ENCODE measurements at regions not wholly inside any gene's neighbourhood (a gene's known extent, or its start where the extent isn't known, plus 50 kb on each side); places are given as distances from the start of the nearest gene placed in this dataset.

GRCh38 chr11:116061322-116061721, 557.1 kb upstream of the CADM1 start:
- DNase-seq (ENCODE audit: low spot score) = no peak
- Histone ChIP-seq H3K4me1 (ENCODE audit: control insufficient read depth in 4 of 4, insufficient read depth in 4 of 4, low read length in 3 of 4) (no peaks in the 10 kb centered on the region), H3K9me3 (ENCODE audit: control insufficient read depth in 4 of 4, low read length in 3 of 4) (no peaks in the 10 kb centered on the region), H3K27ac (ENCODE audit: low read depth in 1 of 2, low read length in 2 of 2) (no peak overlapping the region), H3K9ac (ENCODE audit: low read depth in 1 of 2, low read length in 2 of 2) (no peak overlapping the region), H3K36me3 (ENCODE audit: control insufficient read depth in 4 of 4, insufficient read depth in 3 of 4, low read depth in 1 of 4, low read length in 3 of 4) (no peaks in the 10 kb centered on the region), H3K4me3 (ENCODE audit: low read depth in 1 of 3, low read length in 3 of 3) (no peak overlapping the region), H3K27me3 (ENCODE audit: control insufficient read depth in 4 of 4, insufficient read depth in 4 of 4, low read length in 3 of 4) (peaks cover 0 to 3% (median 1%) of the 10 kb centered on the region in 4 donors)
- TF ChIP-seq HNF4G (IDR thresholded peaks at IDR 0.05) (no peak), ZBTB33 (IDR thresholded peaks at IDR 0.05) (no peak), TAF1 (conservative IDR thresholded peaks at IDR 0.05) (no peak), ATF3 (IDR thresholded peaks at IDR 0.05) (no peak), EGR1 (IDR thresholded peaks at IDR 0.05; ENCODE audit: low read depth in 2 of 2) (no peak), CTCF (IDR thresholded peaks at IDR 0.05; ENCODE audit: low read depth, low read length, missing input control) (no peak), HNF4A (conservative IDR thresholded peaks at IDR 0.05) (no peak), REST (IDR thresholded peaks at IDR 0.05) (no peak), FOXA2 (IDR thresholded peaks at IDR 0.05) (no peak), GABPA (IDR thresholded peaks at IDR 0.05 in 1 of 2, conservative IDR thresholded peaks at IDR 0.05 in 1 of 2) (no peak), RXRA (IDR thresholded peaks at IDR 0.05) (no peak), NR2F2 (IDR thresholded peaks at IDR 0.05) (no peak), FOXA1 (IDR thresholded peaks at IDR 0.05) (no peak), MAX (IDR thresholded peaks at IDR 0.05) (no peak), YY1 (IDR thresholded peaks at IDR 0.05) (no peak), RAD21 (IDR thresholded peaks at IDR 0.05) (no peak), JUND (IDR thresholded peaks at IDR 0.05) (no peak), SP1 (IDR thresholded peaks at IDR 0.05) (no peak)
- WGBS = 85% methylated on average over 4 of the region's 4 CpGs
